HEK293T (cell line): ENCODE measurements at regions not wholly inside any gene's neighbourhood (a gene's known extent, or its start where the extent isn't known, plus 50 kb on each side); places are given as distances from the start of the nearest gene placed in this dataset.

ENCODE experiments used
- CTBP1 ChIP-seq: fragments of 450-650 bp; IDR thresholded peaks from 2 replicates; pipeline ENCODE4 v1.6.1; 2016; ENCODE audit warnings: borderline replicate concordance
- LEF1 ChIP-seq: fragments of 450-650 bp; IDR thresholded peaks from 2 replicates; pipeline ENCODE4 v1.6.1; 2017; ENCODE audit warnings: mild to moderate bottlenecking, borderline replicate concordance
- SUZ12 ChIP-seq: fragments of 450-650 bp; IDR thresholded peaks from 2 replicates; pipeline ENCODE4 v1.6.1; 2016; ENCODE audit warnings: mild to moderate bottlenecking

GRCh38 chr6:147949981-147950622 is 392.5 kb upstream of the SASH1 start:
- TF ChIP-seq LEF1 (no peak), SUZ12 (no peak), CTBP1 (no peak)
